HG03575 (cell line): ENCODE measurements at regions not wholly inside any gene's neighbourhood (a gene's known extent, or its start where the extent isn't known, plus 50 kb on each side); places are given as distances from the start of the nearest gene placed in this dataset.
"Not testable (repeated sequence)": the region's sequence is repeated elsewhere in the genome, so short reads cannot be mapped to it uniquely, and the experiment has no call there.

Experiments used
- ATAC-seq: cut with Tn5 transposase; IDR thresholded peaks from one replicate; pipeline ENCODE4 v1.9.1; 2021; ENCODE audit not compliant: unreplicated experiment, insufficient number of reproducible peaks, low FRiP score; ENCODE audit errors: extremely low read depth

DNA sequence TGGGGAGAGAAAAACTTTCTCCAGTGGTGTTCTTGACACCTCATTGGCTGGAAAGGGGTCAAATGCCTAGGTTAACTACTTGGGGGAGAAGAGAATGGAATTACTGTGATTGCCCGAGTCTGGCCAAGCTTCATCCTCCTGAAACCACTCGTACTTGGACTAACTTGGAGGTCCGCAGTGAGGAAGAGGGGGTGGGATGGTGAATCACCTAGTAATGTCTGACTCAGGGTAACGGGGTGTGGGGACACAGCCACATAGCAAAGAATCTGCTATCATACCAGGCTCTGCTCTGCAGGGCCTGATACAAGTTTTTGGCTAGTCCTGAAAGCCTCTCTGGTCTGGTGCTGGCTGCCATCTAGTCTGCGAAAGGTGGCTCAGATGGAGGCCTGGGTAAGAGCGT, 190.9 kb downstream of the RPS24 start:
- no peak for ATAC-seq

DNA sequence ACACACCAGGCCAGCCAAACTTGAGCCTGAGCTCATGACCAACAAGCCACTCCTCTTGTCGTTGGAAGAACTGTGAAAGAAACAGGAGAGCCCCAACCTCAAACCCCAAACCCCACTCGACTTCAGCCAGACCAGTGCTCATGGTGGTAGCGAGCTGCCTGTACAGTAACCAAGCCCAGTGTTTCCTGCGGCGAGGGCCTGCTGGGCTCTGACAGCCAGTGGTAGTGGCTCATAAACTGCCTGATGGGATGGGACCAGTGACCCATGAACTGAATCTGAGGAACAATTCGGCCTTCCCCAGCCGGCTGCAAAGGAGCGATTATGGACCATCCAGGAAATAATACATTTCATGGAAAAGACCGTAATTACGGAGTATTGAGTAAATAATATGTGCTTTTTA, 191.9 kb downstream of the RPS24 start:
- no peak for ATAC-seq

DNA sequence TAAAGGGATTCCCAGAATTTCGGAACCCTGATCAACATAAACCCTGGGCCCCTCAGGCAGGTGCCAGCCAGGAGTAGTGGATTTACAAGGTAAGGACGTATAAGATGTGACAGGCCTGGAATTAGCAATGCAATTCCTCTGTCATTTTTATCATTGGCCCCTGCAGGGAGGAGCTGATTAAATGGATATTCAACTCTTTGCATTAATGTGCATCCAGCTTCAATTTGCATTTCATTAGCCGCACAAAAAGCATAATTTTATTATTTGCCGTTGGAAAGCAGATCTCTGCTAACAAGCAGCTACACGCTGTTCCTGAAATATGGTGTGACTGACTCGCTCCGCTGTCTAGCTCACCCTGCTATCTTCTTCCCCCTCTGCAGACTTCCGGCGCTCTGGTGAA, 195.8 kb downstream of the RPS24 start:
- no peak for ATAC-seq

DNA sequence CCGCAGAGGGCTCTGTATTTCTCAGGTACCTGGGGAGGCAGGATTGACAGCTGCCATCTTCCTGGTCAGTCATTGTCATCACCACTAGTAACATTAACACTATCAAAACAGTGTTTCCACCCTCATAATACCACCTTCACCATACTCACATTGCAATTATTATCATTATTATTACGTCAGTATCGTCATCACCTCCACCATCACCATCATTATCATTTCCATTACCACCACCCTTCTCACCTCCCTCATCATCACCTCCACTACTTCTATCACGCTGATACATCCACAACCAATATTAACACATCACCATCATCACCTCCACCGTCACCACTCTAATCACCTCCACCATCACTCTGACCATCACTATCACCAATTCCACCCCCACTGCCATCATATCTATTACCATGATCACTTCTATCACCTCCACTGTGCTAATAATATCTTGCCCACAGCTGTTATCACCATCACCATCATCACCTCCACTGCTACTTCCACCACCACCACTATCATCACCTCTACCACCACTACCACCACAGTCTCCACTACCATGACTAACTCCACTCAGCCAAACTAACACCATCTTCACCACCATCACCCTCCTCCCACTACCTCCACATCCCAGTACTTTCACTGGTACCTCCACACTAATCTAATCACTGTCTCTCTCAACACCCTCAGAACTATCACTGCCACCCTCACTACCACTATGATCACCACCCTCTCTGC, 196.4 kb downstream of the RPS24 start:
- ATAC-seq = no peak

DNA sequence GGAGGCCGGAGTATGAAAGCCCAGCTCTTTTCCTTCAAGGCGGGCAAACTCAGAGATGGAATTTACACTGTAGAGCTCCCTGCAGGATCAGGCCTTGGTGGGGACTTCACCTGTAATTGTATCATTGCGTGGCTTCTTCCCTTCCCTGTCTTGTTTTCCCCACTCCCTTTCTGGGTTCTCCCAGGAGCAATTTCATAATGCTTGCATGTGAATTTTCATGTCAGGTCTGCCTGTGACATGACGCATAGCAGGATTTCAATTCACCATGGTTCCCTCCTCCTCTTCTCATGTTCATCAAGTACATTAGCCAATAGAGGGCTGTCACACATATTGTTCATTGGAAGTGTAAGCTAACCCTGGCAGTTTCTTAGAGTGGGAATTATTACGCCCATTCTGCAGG, 197.7 kb downstream of the RPS24 start:
- no peak for ATAC-seq

DNA sequence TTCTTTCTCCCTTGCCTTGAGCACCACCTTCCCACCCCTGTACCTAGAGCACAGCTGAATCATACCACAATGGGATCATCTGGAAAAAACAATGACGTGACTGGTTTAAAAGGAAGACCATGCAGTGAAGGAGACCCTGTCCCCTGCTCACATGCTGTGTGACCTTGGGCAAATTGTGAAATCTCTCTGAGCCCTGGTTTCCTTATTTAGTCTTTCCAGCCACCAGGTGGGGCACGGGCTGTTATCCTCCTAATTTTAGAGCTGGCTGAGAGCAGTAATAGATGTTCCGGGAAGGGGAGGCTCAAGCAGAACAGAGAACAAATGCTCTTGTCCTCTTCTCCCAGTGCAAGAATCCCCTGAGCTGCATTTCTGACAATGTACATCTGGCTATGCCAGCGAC, 198.3 kb downstream of the RPS24 start:
- no peak for ATAC-seq

DNA sequence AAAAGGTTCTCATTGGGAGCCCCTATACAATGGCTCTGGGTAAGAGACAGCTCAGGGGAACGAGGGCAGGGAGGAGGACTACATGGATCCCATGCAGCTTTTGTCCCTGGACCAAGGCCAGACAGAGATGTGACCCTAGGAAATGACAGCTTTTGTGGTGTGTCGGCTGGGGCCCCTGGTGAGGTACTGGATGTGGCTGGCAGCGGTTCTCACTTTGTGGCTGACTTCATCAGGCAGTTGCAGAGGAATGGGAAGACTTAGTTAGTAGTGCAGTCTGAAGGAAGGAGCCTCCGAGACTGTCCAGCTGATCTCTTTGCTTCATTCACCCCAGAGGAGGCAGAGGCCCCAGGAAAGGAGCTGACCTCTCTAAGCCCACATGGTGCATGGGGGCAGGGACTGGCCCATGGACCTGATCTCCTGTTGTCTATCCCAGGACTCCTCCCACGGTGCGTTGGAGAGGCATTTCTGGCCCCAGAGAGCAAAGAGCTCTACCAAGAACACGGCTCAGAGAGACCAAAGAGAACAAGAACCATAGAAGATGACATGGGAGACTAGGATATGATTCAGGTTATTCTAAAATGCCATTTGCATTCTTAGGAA, 202.9 kb downstream of the RPS24 start:
- no peak for ATAC-seq

DNA sequence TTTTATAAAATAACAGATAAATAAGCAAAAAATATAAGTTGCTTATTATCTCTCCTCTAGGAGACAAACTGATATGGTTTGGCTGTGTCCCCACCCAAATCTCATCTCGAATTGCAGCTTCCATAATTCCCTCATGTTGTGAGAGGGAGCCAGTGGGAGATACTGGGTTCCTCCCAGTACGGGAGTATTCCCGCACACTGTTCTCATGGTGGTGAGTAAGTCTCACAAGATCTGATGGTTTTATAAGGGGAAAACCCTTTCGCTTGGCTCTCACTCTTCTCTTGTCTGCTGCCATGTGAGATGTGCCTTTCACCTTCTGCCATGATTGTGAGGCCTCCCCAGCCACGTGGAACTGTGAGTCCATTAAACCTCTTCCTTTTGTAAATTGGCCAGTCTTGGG, 204.3 kb downstream of the RPS24 start:
- not testable (repeated sequence) for ATAC-seq

DNA sequence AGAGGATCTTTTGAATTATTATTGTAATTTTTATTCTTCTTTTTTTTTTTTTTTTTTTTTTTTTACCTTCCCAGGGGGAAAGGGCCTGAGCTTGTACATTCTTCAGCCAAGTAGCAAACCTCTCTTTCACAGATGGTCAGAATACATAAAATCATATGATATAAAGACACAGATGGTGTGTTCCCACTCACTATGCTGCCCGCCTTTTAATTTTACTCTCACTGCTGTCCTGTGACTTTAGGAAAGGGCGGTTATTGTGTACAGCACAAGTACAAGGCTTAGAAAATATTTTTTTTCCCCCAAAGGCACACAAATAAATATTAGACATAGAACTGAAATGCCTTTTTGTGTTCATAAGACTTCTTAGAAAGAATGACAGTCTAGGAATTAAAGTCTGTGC, 213.6 kb downstream of the RPS24 start:
- no peak for ATAC-seq

DNA sequence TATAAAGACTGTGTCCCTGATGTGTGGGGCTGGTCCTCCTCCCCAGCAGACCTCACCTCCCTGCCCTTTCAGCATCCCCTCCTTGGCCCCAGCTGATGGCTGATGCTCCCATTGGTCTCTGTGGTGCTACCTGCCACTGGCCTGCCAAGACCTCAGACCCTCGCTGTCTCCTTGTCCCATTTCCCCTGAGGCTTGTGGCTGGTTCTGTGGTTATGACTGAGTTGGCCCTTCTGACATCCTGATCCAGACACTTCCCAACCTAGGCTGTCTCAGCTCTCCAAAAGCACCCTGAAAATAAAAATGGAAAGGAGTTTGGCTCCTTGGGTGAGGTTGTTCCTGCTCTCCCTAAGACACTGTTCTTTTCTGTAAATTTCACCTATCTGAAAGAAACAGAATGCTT, 214.2 kb downstream of the RPS24 start:
- ATAC-seq = no peak

DNA sequence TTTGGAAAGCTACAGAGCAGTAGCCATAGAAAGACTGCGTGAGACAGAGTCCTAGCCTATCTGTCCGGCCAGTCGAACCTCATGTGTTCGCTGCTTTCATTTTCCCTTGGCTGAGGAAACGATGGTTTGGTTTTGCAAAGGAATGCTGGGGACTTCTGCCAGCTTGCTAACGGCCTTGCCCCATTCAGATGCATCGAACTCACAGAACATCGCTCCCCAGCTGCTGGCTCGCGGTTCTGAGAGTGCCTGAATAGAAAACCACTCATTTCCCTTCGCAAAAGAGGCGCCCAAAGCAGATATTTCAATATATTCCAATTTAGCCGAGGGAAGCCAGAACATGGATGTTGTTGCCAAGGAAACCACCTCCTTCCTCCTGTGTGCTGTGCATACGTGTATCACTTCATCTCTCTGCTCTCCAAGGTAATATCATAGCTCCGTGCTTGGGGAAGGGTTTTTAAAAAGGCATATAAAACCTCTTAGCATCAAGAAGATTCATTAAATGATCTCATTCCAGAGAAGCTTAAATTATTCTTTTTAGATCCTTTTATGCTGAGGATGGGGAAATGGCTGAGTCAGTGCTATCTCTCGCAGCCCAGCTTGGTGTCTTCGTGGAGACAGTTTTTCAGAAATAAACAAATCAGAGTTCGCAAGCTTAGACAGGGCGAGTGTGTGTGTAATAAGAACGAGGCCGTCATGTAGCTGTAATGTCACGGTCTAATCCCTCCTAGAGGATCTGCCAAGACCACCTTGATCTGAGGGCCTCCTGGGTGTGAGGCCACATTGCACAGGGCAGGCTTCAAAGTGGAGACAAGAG, 215.2 kb downstream of the RPS24 start:
- ATAC-seq = no peak

DNA sequence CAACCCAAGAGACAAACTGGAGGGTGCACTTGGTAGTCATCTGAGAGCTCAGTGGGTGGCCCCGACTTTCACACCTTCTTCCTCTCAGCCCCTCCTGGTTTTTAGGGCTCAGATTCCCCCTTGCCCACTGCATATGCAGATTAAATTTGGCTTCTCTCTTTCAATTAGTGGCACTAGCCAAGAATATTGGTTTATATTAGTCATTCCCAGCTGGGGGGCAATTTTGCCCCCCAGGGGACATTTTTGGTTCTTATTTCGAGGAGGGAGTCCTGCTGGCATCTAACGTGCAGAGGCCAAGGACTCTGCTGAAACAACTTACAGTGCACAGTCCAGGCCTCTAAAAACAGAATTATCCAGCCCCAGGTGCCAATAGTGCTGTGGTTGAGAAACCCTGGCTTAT, 216.0 kb downstream of the RPS24 start:
- no peak for ATAC-seq

DNA sequence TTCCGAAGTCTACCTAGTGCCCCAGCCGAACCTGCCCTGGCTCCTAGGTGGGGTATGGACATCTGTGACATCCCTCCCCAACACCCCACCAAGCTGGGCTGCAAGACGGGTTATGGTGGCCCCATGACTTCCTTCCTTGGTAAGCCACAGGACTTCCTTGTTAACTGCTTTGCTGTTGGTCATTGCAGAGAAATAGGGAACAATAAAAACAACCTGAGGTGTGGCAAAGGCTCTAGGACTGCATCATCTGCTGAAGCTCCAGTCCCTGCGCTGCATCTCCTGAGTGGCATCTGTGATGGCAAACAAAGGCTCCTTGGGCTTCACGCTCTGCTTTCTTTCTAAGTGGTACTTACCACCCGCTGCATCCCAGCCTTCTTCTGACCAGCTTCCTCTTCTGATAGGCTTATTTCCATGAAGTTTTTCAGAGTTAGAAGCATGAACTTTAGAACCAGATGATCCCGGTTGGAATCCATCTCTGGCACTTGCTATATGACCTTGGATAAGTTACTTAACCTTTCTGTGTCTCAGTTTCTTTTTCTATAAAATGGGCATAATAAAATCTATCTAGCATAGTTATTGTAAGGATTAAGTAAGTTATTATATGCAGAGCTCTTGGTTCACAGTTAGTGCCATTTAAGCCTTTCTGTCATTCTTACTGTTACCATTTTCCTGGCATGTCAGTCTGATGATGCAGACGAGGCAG, 216.8 kb downstream of the RPS24 start:
- no peak for ATAC-seq

DNA sequence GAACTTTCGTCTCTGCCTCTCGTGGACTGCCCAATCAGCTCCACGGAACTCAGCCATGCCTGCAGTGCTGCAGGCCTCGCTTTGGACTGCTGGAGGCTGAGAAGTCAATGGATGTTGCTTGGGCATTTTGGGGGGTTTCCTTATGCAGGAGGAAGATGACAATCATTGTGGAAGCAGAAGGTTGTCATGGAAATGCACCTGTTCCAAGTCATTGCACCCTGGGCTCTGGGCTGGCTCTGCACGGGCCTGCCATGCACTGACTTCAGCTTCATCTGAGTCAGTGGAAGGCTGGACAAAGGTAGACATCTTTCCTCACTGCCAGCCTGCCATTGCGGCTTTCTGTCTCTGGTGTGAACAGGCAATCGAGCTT, 217.3 kb downstream of the RPS24 start:
- no peak for ATAC-seq

DNA sequence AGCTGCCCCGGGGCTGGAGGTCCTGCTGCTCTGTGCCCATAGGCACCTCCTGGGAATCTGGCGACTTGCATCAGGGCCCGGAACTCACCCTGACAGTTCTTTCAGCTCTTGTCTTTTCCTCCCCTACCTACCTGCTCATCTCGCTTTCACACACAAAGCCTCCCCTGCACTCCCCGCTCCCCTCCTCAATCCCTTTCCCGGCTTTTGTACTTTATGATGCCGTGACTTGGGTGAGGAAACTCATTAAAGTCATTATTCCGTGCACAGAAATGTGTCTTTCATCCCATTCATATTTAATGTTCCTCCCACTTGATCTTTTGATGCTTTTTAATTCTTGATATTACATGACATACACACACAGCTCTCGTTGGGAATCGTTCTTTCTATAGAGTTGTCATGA, 218.6 kb downstream of the RPS24 start:
- no peak for ATAC-seq

DNA sequence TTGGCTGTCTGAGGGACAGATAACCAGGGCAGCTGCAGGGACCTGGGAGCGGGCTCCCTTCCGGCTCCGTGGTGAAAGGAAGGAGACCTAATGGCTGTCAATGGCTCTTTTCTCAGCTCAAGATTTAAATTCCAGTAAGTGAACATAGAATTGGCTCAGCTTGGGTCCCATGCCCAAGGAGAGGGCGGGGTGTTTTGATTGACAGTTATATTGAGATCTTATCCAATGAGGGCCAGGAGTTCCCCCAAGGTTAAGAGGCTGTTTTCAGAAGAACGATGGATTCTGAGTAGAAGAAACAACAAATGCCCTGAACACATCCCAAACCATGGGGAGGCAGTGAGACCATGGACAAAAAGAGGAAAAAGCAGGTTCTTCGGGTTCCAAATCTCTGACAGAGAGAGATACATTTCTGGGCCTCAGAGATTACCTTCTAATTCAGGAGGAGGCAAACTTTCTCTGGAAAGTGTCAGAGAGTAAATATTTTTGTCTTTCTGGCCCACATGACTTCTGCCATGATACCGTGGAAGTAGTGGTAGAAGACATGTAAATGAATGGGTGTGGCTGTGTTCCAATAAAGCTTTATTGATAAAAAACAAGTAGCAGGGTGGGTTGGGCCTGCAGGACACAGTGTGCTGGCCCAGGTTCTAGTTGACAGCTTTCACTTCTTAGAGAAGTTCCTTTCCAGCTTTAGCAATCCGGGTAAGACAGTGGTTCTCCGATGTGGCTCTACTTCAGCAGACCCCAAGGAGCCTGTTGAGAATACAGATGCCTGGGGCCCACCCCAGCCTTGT, 219.6 kb downstream of the RPS24 start:
- ATAC-seq = no peak

DNA sequence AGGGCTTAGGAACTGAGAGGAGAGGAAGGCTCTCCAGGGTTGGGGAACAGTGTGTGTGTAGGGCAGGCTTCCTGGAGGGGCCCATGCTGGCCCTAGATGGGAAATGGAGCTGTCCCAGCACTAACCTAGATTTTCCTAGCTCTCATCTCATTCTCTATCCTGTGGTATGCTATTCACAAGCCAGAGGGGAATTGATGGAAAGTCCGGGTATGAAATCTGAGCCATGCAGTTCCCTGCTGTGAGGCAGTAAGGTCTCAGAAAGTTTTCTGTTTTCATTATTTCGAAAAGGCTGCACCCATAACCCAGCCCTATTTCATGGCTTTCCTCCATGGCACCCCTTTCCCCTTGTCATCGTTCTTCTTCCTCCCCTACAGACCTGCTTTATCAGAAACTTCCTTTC, 220.3 kb downstream of the RPS24 start:
- ATAC-seq = no peak

DNA sequence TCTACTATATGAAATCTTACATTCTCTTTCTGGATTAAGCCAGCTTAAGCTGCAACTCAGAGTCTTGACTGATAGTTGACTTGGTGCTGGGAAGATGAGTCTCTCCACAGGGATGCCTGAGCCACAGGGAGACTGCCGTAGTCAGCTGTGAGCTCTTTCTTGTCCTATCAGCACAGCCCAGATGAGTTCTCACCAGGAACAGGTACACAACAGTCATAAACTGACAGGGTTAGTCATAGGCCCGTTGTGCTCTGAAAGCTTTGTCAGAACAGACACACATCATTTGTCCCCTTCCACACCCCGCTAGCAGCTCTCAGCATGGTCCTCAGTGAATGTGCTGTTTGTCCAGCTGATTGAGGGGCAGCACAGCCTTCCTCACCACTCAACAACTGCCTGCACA, 221.6 kb downstream of the RPS24 start:
- no peak for ATAC-seq
